ENCODE measurements at regions not wholly inside any gene's neighbourhood (a gene's known extent, or its start where the extent isn't known, plus 50 kb on each side); places are given as distances from the start of the nearest gene placed in this dataset.

- H3K4me2 ChIP-seq (ENCODE audit: low read depth, low read length) = peak overlapping the region; percentile 39; the same call in 1 of the 2 replicates
- intact Hi-C loops (cut with micrococcal nuclease) (no loop called here), in situ Hi-C loops (cut with MboI; ENCODE audit: low sequenced_read_pairs) (no loop called here), dilution Hi-C loops (cut with HindIII; ENCODE audit: low sequenced_read_pairs, unreplicated experiment) (no loop called here)
- H3K4ac ChIP-seq (ENCODE audit: low read depth, low read length) = no peak overlapping the region
- no peak overlapping the region for H2BK5ac ChIP-seq (ENCODE audit: low read depth, low read length, poor library complexity, severe bottlenecking)
- H3K36me3 ChIP-seq (ENCODE audit: control insufficient read depth, insufficient read depth, low read length) = no peaks in the 10 kb centered on the region
- no peaks in the 10 kb centered on the region; the same call in 1 of the 2 replicates for H3K9me1 ChIP-seq (ENCODE audit: insufficient read depth, low read length)
- DNase-seq = no peak
- H3K23ac ChIP-seq (ENCODE audit: low read depth, low read length) = no peak overlapping the region
- no peak overlapping the region for H3K27ac ChIP-seq (ENCODE audit: insufficient read depth, low read length)
- no TSS peak for BruUV-seq (replicated peaks)
- ChIA-PET CTCF (interaction anchor here (0.6 kb wide), 1 partner anchor 473 kb away, joined by 3 read pairs; no protein-coding TSS in a partner anchor), POLR2A (ENCODE audit: unreplicated experiment) (no interaction called here)
- no peak overlapping the region for H3K4me3 ChIP-seq (ENCODE audit: insufficient read depth, low read depth, low read length)
- peak overlapping the region; percentile 75 for H2AFZ ChIP-seq (replicated peaks; ENCODE audit: low read length, poor library complexity)
- H2BK15ac ChIP-seq (ENCODE audit: low read depth, low read length) = no peak overlapping the region
- WGBS, 2 experiments (ENCODE audit: extremely low coverage in 2 of 2, insufficient read length in 1 of 2) = 55% methylated on average over 10 of the region's 21 CpGs; no CpG with 5 or more reads in 1 of the 2 experiments
- no peak overlapping the region for H2AK5ac ChIP-seq (ENCODE audit: low read depth, low read length)
- H4K8ac ChIP-seq (ENCODE audit: low read depth in 2 of 2, low read length in 2 of 2) = no peak overlapping the region
- H4K20me1 ChIP-seq (ENCODE audit: insufficient read depth, low read length) = no peaks in the 10 kb centered on the region
- H3K9me3 ChIP-seq (ENCODE audit: control insufficient read depth, insufficient read depth, low read length) = no peaks in the 10 kb centered on the region
- 0 out of 2 replicates have a peak overlapping the region, but pooled peaks have one; percentile 41 for H3K14ac ChIP-seq (replicated peaks; ENCODE audit: low read depth, low read length)
- H2AK9ac ChIP-seq (replicated peaks; ENCODE audit: low read depth, low read length, poor library complexity) = no peak overlapping the region
- peaks cover 28% of the 10 kb centered on the region for H3K27me3 ChIP-seq (ENCODE audit: control insufficient read depth, insufficient read depth, low read length)
- no peak overlapping the region for H3K56ac ChIP-seq (ENCODE audit: extremely low read depth, insufficient read depth, low read length)
- peaks cover 8% of the 10 kb centered on the region; the same call in 1 of the 2 replicates for H3K4me1 ChIP-seq (ENCODE audit: control insufficient read depth, insufficient read depth, low read length)
- ATAC-seq (ENCODE audit: low read depth) = no peak
- no peak overlapping the region for H4K91ac ChIP-seq (ENCODE audit: insufficient read depth, low read depth, low read length)
- H4K5ac ChIP-seq (ENCODE audit: low read depth, low read length) = no peak overlapping the region
- no peak overlapping the region for H3K9ac ChIP-seq (ENCODE audit: low read depth, low read length)
- H2BK120ac ChIP-seq (ENCODE audit: low read depth, low read length) = no peak overlapping the region
- no peak overlapping the region for H2BK20ac ChIP-seq (ENCODE audit: low read depth, low read length)
- H3K18ac ChIP-seq (ENCODE audit: low read depth, low read length) = no peak overlapping the region
- H3K79me1 ChIP-seq (ENCODE audit: low read depth in 1 of 2, low read length in 2 of 2) = no peaks in the 10 kb centered on the region
- TF ChIP-seq RFX5 (IDR thresholded peaks at IDR 0.05; ENCODE audit: low read depth, low read length) = no peak
- no peak for TF ChIP-seq POLR2A (IDR thresholded peaks at IDR 0.05; ENCODE audit: low read depth, low read length)
- TF ChIP-seq SMC3 (IDR thresholded peaks at IDR 0.05; ENCODE audit: low read depth, low read length) = no peak
- no peak for TF ChIP-seq CTCF (conservative IDR thresholded peaks at IDR 0.05; ENCODE audit: low read depth, low read length)
- TF ChIP-seq USF2 (IDR thresholded peaks at IDR 0.05; ENCODE audit: low read depth, low read length) = no peak
- TF ChIP-seq CEBPB (IDR thresholded peaks at IDR 0.05; ENCODE audit: low read depth, low read length) = no peak
- no peak for TF ChIP-seq MXI1 (IDR thresholded peaks at IDR 0.05; ENCODE audit: borderline replicate concordance, low read depth, low read length)
- TF ChIP-seq CHD1 (IDR thresholded peaks at IDR 0.05; ENCODE audit: low read depth, low read length) = no peak
- TF ChIP-seq BHLHE40 (IDR thresholded peaks at IDR 0.05; ENCODE audit: low read depth, low read length) = no peak
- no peak for TF ChIP-seq MAZ (IDR thresholded peaks at IDR 0.05; ENCODE audit: borderline replicate concordance, low read depth, low read length)
- TF ChIP-seq NFE2L2 (IDR thresholded peaks at IDR 0.05; ENCODE audit: low read depth, low read length) = no peak
- TF ChIP-seq ELK1 (IDR thresholded peaks at IDR 0.05; ENCODE audit: borderline replicate concordance, low read depth, low read length) = no peak
- no peak for TF ChIP-seq RAD21 (IDR thresholded peaks at IDR 0.05; ENCODE audit: low read length)
- TF ChIP-seq FOS (IDR thresholded peaks at IDR 0.05; ENCODE audit: low read depth, low read length) = no peak
- no peak for TF ChIP-seq RCOR1 (IDR thresholded peaks at IDR 0.05; ENCODE audit: insufficient replicate concordance, low read length)
These were observed 78.7 kb downstream of the SLC2A10 start for GRCh38 chr20:46787991-46788762.
